ENCODE measurements at regions not wholly inside any gene's neighbourhood (a gene's known extent, or its start where the extent isn't known, plus 50 kb on each side); places are given as distances from the start of the nearest gene placed in this dataset.

DNA sequence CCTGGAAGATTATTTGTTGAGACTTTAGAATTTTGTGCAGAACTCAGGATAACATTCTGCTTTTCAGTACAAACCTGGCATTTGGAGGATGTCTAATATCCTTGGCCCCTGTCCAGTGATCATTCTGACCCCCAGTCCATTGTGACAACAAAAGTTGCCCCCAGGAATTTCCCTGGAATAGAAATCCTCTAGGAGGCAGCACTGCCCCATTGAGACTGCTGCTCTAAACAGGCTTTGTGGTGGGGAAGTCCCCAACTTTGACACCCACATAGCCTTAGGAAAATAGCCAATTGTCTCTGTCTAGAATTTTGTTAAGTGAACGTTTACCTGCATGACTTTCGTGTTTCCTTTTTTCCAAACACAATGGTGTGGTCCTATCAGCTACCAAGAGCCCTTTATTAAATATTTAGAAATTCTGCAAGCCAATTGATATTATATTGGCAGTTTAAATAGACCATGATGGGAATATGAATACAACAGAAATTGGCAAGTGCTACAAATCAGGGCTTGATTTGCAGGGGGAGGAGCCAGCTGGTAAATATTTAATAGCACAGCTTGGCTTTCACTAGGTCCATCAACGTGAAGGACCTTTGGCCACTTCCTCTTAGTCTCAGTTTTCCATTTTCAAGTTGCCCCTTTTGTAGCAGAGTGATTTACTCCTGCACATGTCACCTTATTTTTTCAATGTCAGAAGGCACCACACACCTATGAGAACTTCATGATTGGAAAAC lies 451.7 kb downstream of the EFNB2 start:
- Histone ChIP-seq H3K4me1 (ENCODE audit: control insufficient read depth, insufficient read depth, low read length) (no peaks in the 10 kb centered on the region), H2AK9ac (replicated peaks; ENCODE audit: low read depth, low read length, poor library complexity) (no peak overlapping the region), H3K9ac (ENCODE audit: low read depth, low read length) (no peak overlapping the region), H3K23ac (ENCODE audit: low read depth, low read length) (no peak overlapping the region), H3K9me1 (ENCODE audit: insufficient read depth, low read length) (no peaks in the 10 kb centered on the region), H3K27ac (ENCODE audit: insufficient read depth, low read length) (no peak overlapping the region), H3K56ac (ENCODE audit: extremely low read depth, insufficient read depth, low read length) (no peak overlapping the region), H3K9me3 (ENCODE audit: control insufficient read depth, insufficient read depth, low read length) (no peaks in the 10 kb centered on the region), H3K4me2 (ENCODE audit: low read depth, low read length) (no peak overlapping the region), H3K14ac (replicated peaks; ENCODE audit: low read depth, low read length) (no peak overlapping the region), H4K8ac (ENCODE audit: low read depth in 2 of 2, low read length in 2 of 2) (no peak overlapping the region), H2BK120ac (ENCODE audit: low read depth, low read length) (no peak overlapping the region), H4K91ac (ENCODE audit: insufficient read depth, low read depth, low read length) (no peak overlapping the region), H3K36me3 (ENCODE audit: control insufficient read depth, insufficient read depth, low read length) (no peaks in the 10 kb centered on the region), H2BK5ac (ENCODE audit: low read depth, low read length, poor library complexity, severe bottlenecking) (no peak overlapping the region), H3K4ac (ENCODE audit: low read depth, low read length) (no peak overlapping the region), H2AFZ (replicated peaks; ENCODE audit: low read length, poor library complexity) (peak overlapping the region; percentile 3), H3K79me1 (ENCODE audit: low read depth in 1 of 2, low read length in 2 of 2) (no peaks in the 10 kb centered on the region), H3K18ac (ENCODE audit: low read depth, low read length) (no peak overlapping the region), H3K27me3 (ENCODE audit: control insufficient read depth, insufficient read depth, low read length) (no peaks in the 10 kb centered on the region), H2BK15ac (ENCODE audit: low read depth, low read length) (no peak overlapping the region), H2AK5ac (ENCODE audit: low read depth, low read length) (no peak overlapping the region), H3K4me3 (ENCODE audit: insufficient read depth, low read depth, low read length) (no peak overlapping the region), H4K5ac (ENCODE audit: low read depth, low read length) (no peak overlapping the region), H4K20me1 (ENCODE audit: insufficient read depth, low read length) (no peaks in the 10 kb centered on the region), H2BK20ac (ENCODE audit: low read depth, low read length) (no peak overlapping the region)
- no TSS peak for BruUV-seq (replicated peaks)
- CTCF ChIA-PET = interaction anchor here (1.4 to 1.5 kb wide), 2 partner anchors 71 to 419 kb away, joined by 3 read pairs; no protein-coding TSS in a partner anchor
- intact Hi-C loops (cut with micrococcal nuclease) = loop anchor here (1.0 kb wide), 2 partner anchors 437 to 450 kb away; no protein-coding TSS in a partner anchor
- peak; percentile 54 for DNase-seq
- POLR2A ChIA-PET (ENCODE audit: unreplicated experiment) = no interaction called here
- no CpG with 5 or more reads among the region's 3 CpGs for WGBS, 2 experiments (ENCODE audit: extremely low coverage in 2 of 2, insufficient read length in 1 of 2)
- peak; percentile 64 for ATAC-seq (ENCODE audit: low read depth)
- dilution Hi-C loops (cut with HindIII; ENCODE audit: low sequenced_read_pairs, unreplicated experiment) = no loop called here
- TF ChIP-seq RFX5 (IDR thresholded peaks at IDR 0.05; ENCODE audit: low read depth, low read length) (no peak), SMC3 (IDR thresholded peaks at IDR 0.05; ENCODE audit: low read depth, low read length) (peak; percentile 85), BHLHE40 (IDR thresholded peaks at IDR 0.05; ENCODE audit: low read depth, low read length) (no peak), MXI1 (IDR thresholded peaks at IDR 0.05; ENCODE audit: borderline replicate concordance, low read depth, low read length) (no peak), MAZ (IDR thresholded peaks at IDR 0.05; ENCODE audit: borderline replicate concordance, low read depth, low read length) (no peak), CHD1 (IDR thresholded peaks at IDR 0.05; ENCODE audit: low read depth, low read length) (no peak), RAD21 (IDR thresholded peaks at IDR 0.05; ENCODE audit: low read length) (peak; percentile 88)
- TF ChIP-seq, protein P1, sequence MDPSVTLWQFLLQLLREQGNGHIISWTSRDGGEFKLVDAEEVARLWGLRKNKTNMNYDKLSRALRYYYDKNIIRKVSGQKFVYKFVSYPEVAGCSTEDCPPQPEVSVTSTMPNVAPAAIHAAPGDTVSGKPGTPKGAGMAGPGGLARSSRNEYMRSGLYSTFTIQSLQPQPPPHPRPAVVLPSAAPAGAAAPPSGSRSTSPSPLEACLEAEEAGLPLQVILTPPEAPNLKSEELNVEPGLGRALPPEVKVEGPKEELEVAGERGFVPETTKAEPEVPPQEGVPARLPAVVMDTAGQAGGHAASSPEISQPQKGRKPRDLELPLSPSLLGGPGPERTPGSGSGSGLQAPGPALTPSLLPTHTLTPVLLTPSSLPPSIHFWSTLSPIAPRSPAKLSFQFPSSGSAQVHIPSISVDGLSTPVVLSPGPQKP (IDR thresholded peaks at IDR 0.05; ENCODE audit: borderline replicate concordance, low read depth, low read length) = no peak
- TF ChIP-seq, protein P2, sequence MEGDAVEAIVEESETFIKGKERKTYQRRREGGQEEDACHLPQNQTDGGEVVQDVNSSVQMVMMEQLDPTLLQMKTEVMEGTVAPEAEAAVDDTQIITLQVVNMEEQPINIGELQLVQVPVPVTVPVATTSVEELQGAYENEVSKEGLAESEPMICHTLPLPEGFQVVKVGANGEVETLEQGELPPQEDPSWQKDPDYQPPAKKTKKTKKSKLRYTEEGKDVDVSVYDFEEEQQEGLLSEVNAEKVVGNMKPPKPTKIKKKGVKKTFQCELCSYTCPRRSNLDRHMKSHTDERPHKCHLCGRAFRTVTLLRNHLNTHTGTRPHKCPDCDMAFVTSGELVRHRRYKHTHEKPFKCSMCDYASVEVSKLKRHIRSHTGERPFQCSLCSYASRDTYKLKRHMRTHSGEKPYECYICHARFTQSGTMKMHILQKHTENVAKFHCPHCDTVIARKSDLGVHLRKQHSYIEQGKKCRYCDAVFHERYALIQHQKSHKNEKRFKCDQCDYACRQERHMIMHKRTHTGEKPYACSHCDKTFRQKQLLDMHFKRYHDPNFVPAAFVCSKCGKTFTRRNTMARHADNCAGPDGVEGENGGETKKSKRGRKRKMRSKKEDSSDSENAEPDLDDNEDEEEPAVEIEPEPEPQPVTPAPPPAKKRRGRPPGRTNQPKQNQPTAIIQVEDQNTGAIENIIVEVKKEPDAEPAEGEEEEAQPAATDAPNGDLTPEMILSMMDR (conservative IDR thresholded peaks at IDR 0.05; ENCODE audit: low read depth, low read length) = peak; percentile 74
- in situ Hi-C loops (cut with MboI; ENCODE audit: low sequenced_read_pairs) = loop anchor here (25.0 kb wide), 1 partner anchor 429 kb away; no protein-coding TSS in a partner anchor

Data from IMR-90 (cell line).